ENCODE measurements at regions not wholly inside any gene's neighbourhood (a gene's known extent, or its start where the extent isn't known, plus 50 kb on each side); places are given as distances from the start of the nearest gene placed in this dataset.
A peak's percentile ranks its signal among the peaks of the same experiment; 100 is the strongest.

DNA sequence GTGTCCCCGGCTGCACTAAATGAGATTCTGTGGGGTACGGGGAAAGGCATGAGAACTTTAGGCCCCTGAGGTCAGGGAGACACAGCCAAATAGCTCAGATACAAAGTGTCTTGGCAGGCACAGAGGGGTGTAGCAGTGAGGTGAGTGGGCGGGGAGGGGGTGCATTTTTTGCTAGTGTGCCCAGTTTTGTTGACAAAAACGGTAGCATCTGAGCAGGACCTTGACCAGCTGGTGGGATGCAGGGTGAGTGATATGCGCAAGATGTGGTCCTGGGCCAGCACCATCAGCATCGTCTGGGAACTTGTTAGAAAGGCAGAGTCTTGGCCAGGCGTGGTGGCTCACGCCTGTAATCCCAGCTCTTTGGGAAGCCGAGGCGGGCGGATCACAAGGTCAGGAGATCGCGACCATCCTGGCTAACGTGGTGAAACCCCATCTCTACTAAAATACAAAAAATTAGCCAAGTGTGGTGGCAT is 127.3 kb upstream of the LGALSL start:
- Histone ChIP-seq H3K4me1 (peaks cover 37% of the 10 kb centered on the region), H3K27me3 (no peaks in the 10 kb centered on the region), H3K36me3 (no peaks in the 10 kb centered on the region), H3K4me3 (no peak overlapping the region), H3K9me3 (no peaks in the 10 kb centered on the region), H3K27ac (no peak overlapping the region)
- no peak for DNase-seq (ENCODE audit: extremely low spot score in 2 of 2)
- intact Hi-C loops (cut with DNase I): loop anchor here (5.0 kb wide), 1 partner anchor 274 kb away; no protein-coding TSS in a partner anchor
- no peak for TF ChIP-seq POLR2A (IDR thresholded peaks at IDR 0.05)

DNA sequence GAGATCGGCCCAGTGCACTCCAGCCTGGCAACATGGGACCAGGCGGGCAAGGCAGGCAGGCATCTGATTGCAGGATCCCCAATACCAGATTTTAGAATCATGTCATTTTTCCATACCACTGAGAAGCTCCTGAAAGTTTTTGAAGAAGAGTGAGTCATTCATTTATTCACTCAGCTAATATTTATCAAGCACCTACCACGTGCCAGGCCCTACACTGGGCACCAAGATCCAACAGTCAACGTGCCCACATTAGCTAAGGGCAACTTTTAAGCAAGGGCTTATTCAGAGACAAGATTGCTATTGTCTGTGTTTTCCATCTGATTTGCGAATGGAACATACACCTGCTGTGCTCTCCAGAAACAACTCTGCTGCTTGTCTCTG is 126.8 kb upstream of the LGALSL start:
- no peaks in the 10 kb centered on the region for H3K27me3 ChIP-seq
- no peaks in the 10 kb centered on the region for H3K36me3 ChIP-seq
- no peak overlapping the region for H3K4me3 ChIP-seq
- no peak for DNase-seq (ENCODE audit: extremely low spot score in 2 of 2)
- H3K4me1 ChIP-seq: peaks cover 37% of the 10 kb centered on the region
- intact Hi-C loops (cut with DNase I): loop anchor here (5.0 kb wide), 1 partner anchor 275 kb away; no protein-coding TSS in a partner anchor
- H3K9me3 ChIP-seq: no peaks in the 10 kb centered on the region
- TF ChIP-seq POLR2A (IDR thresholded peaks at IDR 0.05) (no peak), POLR2AphosphoS5 (IDR thresholded peaks at IDR 0.05; ENCODE audit: insufficient read depth in 1 of 2, low read depth in 1 of 2) (no peak)
- TF ChIP-seq, protein P1, sequence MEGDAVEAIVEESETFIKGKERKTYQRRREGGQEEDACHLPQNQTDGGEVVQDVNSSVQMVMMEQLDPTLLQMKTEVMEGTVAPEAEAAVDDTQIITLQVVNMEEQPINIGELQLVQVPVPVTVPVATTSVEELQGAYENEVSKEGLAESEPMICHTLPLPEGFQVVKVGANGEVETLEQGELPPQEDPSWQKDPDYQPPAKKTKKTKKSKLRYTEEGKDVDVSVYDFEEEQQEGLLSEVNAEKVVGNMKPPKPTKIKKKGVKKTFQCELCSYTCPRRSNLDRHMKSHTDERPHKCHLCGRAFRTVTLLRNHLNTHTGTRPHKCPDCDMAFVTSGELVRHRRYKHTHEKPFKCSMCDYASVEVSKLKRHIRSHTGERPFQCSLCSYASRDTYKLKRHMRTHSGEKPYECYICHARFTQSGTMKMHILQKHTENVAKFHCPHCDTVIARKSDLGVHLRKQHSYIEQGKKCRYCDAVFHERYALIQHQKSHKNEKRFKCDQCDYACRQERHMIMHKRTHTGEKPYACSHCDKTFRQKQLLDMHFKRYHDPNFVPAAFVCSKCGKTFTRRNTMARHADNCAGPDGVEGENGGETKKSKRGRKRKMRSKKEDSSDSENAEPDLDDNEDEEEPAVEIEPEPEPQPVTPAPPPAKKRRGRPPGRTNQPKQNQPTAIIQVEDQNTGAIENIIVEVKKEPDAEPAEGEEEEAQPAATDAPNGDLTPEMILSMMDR (IDR thresholded peaks at IDR 0.05): no peak
- no peak overlapping the region for H3K27ac ChIP-seq

DNA sequence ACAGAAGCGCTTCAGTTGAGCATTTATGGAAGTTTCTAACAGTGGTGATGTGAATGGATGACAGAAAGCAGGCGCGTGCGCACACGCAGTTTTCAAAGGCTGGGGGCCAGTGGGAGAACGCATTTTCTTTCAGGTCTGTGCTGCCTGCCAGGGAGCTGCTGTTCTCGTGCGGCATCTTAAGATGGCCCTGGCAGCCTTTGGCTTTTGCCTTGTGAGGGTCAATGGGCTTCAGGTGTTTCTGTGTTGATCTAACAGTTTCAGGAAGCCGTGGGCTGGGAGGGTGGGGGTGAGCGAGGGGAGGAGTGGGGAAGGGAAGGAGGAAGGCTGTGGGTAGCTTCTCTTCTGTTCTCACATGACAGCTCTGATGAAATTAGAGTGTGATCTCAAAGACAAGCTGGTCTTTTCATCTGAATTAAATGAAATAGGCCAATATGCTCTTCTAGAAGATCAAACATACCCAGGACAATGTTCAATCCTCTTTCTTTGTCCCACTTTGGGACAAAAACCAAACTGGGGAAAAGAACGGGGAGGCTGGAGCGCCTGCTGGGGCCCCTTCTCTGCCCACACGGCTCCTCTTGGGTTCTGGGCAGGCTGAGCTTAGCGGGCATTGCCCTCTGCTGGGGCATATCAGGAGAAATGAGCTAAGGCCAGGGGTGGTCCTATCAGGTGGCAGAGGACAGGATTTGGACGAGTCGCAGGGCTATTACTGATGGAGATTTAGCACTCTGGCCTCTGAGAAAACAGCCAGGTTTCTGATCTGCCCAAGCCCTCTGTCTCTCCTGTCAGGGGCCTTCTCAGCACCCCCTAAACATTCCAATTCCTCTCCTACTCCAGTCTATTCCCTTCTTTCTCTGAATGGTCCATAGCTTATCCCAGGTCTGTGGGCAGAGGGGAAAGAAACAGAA is 126.2 kb upstream of the LGALSL start:
- DNase-seq (ENCODE audit: extremely low spot score in 2 of 2): peak in 1 of 2 donors; percentile 76
- Histone ChIP-seq H3K27me3 (no peaks in the 10 kb centered on the region), H3K4me3 (no peak overlapping the region), H3K27ac (peak overlapping the region; percentile 37), H3K36me3 (no peaks in the 10 kb centered on the region), H3K9me3 (no peaks in the 10 kb centered on the region), H3K4me1 (peaks cover 37% of the 10 kb centered on the region)
- no peak for TF ChIP-seq POLR2A (IDR thresholded peaks at IDR 0.05)
- TF ChIP-seq, protein P1 (IDR thresholded peaks at IDR 0.05): peak in 2 of 3 experiments; percentile 22 to 35
- TF ChIP-seq POLR2AphosphoS5 (IDR thresholded peaks at IDR 0.05; ENCODE audit: insufficient read depth in 1 of 2, low read depth in 1 of 2): no peak
- intact Hi-C loops (cut with DNase I): loop anchor here (5.0 kb wide), 1 partner anchor 275 kb away; no protein-coding TSS in a partner anchor

GRCh38 chr2:64328415-64328722 is 125.6 kb upstream of the LGALSL start:
- Histone ChIP-seq H3K4me3 (no peak overlapping the region), H3K36me3 (no peaks in the 10 kb centered on the region), H3K27me3 (no peaks in the 10 kb centered on the region), H3K9me3 (no peaks in the 10 kb centered on the region), H3K4me1 (peaks cover 37% of the 10 kb centered on the region), H3K27ac (peak overlapping the region; percentile 37)
- no peak for DNase-seq (ENCODE audit: extremely low spot score in 2 of 2)
- no peak for TF ChIP-seq POLR2A (IDR thresholded peaks at IDR 0.05)
- TF ChIP-seq POLR2AphosphoS5 (IDR thresholded peaks at IDR 0.05; ENCODE audit: insufficient read depth in 1 of 2, low read depth in 1 of 2): no peak
- TF ChIP-seq, protein P1 (IDR thresholded peaks at IDR 0.05): no peak
- intact Hi-C loops (cut with DNase I): loop anchor here (5.0 kb wide), 1 partner anchor 276 kb away; no protein-coding TSS in a partner anchor

DNA sequence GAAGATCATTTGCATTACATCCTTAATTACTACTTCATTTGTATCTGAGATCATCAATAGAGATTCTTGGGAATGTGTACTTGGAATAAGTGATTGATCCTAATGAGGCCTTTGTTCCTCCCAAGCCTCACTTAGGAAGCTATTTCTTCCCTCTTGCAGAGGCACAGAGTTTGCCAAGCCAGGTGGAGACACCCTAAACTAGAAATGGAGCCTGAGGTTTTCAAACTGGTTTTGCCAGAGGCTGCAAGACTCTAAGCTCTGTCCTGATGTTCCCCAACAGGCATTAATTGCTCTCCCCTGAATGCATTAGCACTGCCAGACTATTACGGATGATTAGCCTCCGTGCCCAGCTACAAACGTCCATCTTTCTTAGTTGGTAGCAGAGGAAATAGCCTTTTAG is 125.2 kb upstream of the LGALSL start:
- H3K9me3 ChIP-seq: no peaks in the 10 kb centered on the region
- no peak overlapping the region for H3K4me3 ChIP-seq
- intact Hi-C loops (cut with DNase I): loop anchor here (5.0 kb wide), 1 partner anchor 276 kb away; no protein-coding TSS in a partner anchor
- no peaks in the 10 kb centered on the region for H3K36me3 ChIP-seq
- H3K4me1 ChIP-seq: peaks cover 37% of the 10 kb centered on the region
- no peaks in the 10 kb centered on the region for H3K27me3 ChIP-seq
- TF ChIP-seq POLR2AphosphoS5 (IDR thresholded peaks at IDR 0.05; ENCODE audit: insufficient read depth in 1 of 2, low read depth in 1 of 2): no peak
- TF ChIP-seq, protein P1 (IDR thresholded peaks at IDR 0.05): no peak
- TF ChIP-seq POLR2A (IDR thresholded peaks at IDR 0.05): no peak
- peak overlapping the region; percentile 75 for H3K27ac ChIP-seq
- peak in 1 of 2 donors; percentile 67 for DNase-seq (ENCODE audit: extremely low spot score in 2 of 2)
